NCI-H345 treated with DMSO at 0.1 percent for 48 hours (cell line): ENCODE measurements at regions not wholly inside any gene's neighbourhood (a gene's known extent, or its start where the extent isn't known, plus 50 kb on each side); places are given as distances from the start of the nearest gene placed in this dataset.

Experiments
- DNase-seq: peaks from one replicate; lab custom pipeline; 2025; ENCODE audit not compliant: unreplicated experiment; lab: John Stamatoyannopoulos, UW

DNA sequence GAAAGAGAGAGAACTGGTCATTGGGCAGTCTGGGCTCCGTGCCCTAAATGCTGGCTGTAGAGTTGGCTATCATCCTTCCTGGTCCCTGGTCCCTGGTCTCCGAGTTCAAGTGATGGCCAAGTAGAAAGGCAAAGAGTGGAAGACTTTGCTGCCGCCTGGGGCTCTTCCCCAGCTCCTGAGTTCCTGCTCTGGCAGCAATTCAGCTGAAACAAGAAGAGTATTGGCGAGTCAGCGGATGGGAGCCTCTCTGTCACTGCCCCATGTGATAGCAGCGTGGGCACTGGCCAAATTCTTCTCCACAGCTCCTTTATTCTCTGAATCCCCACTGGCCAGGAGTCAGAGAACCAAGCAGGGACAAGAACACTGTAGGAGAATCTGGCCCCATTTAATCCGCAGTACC, 351.0 kb upstream of the POU3F3 start:
- DNase-seq, result no peak

DNA sequence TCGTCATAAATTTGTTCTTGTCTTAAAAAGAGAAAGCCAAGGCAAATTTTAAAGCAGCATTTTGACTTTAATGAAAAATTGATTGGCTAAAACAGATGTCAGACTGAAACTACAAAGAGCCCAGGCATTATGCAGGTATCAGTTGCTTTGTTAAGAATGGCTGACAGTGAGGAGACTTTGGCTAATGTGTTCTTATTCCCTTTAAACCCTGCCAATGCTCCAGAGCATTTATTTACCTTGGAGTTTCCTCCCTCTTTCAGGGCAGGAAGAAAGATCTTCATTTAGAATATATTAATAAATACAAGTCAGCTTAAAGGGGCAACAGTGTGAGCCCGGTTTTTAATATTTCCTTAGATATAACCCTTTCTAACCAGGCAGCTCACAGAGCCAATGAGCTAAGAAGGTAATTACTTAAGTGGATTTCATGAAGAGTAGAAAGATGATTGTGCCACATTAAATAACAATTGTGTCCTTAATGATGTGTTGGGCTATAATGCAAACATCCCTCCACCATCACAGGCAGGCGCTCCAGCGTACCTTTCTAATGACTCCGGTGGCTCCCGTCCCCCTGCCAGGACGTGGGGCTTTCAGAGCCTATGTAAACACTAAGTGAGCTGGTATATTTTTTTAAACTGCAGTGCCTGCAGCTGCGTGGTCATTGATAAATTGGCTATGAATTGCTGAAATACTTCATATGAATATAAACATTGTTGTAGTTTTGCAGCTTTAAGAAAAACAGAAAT, 349.4 kb upstream of the POU3F3 start:
- peak; percentile 77 for DNase-seq

DNA sequence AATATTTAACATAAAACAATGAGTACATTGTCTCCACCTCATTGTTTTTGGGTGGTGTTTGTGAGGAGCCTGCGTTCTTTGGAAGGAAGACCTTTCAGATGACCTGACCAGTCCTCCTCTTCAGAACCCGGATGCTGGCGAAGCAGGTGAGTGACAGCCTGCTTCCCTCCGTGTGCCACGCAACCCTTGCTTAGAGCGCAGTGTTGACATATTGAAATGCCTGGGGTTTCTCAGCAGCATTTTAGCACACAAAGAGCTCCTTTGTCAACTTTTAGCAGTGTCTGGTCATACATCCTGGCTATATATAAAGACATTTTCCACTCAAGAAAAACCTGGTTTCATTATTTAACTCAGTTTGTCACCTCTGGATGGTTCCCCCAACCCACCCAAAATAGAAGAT, 335.7 kb upstream of the POU3F3 start:
- no peak for DNase-seq

DNA sequence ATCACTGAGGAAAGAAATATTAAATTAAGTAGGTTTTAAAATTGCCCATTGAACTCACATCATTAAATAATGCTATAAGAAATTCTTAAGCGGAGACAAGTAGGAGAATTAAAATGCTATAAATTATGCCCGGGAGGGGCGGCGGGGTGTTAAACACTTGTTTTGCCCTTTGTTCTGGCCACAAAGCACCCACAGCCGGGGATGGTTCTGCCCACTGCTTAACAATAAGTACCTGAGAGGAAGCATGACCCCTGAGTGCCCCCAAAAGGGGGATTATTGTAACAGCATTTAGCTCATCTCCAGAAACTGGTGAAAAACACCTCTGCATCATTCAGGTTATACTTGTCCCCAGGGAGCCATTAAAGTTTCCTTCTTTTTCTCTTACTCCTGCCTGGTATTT, 332.7 kb upstream of the POU3F3 start:
- no peak for DNase-seq

DNA sequence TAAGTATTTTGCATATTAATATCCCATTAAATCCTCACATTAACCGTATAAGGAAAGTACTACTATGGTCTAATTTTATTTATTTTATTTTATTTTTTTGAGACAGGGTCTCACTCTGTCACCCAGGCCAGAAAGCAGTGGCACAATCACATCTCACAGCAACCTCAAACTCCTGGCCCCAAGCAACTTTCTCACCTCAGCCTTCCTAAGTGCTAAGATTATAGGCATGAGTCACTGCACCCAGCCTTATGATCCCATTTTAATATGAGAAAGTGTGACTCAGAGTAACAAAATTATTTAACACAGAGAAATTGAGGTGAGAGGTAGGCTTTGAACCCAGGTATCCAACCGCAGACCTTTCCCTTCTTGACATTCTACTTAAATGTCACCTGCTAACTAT, 330.0 kb upstream of the POU3F3 start:
- DNase-seq, result no peak

DNA sequence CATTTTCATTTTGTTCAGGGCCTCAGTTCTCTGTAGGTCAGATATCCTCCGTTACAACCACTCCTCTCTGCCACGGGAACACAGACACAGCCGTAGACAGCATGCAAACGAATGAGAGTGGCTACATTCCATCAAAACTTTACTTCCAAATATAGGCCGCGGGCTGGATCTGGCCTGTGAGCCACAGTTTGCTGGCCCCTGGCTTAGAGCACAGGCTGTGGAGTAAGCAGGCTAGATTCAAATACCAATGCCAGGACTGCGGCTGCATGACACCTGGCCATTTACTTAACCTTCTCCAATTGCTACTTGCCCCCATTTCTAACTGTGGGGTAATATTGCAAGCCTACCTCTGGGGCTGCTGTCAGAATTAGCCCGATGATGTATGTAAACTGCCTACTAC, 325.8 kb upstream of the POU3F3 start:
- no peak for DNase-seq

DNA sequence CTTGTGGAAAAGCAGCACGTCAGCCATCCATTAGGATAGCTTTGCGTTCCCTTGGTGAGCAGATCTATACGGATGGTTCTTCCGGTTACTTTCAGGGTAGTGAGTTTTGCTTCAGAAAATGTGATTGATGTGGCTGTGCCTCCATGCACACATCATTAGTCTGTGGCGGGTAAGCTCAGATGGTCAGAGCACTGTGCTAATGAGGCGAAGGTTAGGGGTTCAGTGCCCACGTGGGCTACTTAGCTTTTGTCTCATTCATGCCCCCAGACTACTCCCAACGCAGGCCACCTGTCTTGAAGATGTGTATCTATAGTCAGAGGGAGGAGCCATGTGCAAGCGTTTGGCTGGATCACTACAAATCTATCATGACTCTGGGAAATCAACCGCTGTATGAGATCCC, 322.8 kb upstream of the POU3F3 start:
- DNase-seq, result no peak

DNA sequence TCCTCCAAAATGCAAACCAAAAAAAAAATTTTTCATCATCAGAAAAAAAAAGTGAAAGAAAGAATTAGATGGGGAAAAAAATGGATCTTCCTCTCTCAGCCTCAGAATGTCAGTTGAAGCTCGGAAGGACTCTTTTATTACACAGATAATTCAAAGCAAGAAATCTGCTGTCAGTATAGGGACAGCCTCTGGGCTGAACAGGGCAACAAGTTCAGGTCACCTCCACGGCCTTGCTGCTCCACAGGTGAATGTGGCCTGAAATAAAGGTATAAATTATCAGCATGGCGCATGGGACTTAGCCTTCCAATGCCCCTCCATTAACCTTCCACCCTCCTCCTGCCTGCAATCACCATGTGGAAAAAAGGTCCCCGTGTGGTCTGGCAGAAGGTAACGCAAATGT, 316.8 kb upstream of the POU3F3 start:
- no peak for DNase-seq

DNA sequence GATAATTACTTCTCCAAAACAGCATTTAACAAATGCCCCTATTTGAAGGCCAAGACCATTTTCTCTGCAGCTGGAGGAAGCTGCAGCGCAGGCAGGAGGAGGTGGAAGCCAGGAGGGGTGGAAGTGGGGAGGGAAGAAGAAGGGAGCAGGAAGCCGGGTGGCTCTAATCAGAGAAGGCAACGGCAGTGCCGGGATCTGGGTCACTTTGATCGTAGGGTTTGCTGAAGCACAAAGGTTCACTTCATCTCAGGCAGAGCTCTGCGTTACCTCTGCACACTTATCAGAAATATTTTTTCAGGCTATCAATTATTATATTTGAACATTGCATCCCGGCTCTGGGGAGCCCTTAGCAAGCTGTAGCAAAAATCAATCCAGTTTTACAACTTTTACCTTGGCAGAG, 315.8 kb upstream of the POU3F3 start:
- no peak for DNase-seq

DNA sequence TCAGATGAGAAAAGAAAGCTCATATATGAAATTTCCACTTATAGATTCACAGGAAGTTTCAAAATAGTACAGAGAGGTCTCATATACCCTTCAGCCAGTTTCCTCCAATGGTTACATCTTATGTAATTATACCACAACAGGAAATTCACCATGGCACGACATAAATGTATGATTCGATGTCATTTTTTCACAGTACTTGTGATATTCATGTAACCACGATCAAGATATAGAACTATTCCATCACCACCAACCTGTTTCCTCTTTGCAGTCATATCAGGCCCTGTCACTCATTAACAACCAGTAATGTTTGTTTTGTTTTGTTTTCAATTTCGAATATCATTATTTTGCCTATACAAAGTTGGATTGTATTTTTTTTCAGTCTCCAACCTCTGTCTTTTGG, 314.3 kb upstream of the POU3F3 start:
- no peak for DNase-seq

DNA sequence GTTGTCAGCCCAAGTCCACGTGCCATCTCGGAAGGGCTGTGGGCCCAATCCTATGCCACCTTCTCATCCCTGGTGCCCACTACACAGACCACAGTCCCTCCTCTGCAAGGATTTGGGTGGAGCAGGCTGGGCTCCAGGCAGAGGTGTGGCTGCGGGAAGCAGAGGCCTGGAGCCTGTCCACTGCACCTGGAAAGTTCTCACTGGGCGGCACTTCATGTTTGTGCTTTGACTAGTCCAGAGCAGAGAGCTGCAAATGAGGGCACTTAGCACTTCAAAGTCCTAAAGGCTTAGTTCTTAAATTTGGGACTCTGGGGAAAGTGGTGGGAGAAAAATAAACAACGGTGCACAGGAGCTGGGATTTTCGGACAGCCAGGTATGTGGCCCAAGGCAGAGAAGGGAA, 308.9 kb upstream of the POU3F3 start:
- no peak for DNase-seq

DNA sequence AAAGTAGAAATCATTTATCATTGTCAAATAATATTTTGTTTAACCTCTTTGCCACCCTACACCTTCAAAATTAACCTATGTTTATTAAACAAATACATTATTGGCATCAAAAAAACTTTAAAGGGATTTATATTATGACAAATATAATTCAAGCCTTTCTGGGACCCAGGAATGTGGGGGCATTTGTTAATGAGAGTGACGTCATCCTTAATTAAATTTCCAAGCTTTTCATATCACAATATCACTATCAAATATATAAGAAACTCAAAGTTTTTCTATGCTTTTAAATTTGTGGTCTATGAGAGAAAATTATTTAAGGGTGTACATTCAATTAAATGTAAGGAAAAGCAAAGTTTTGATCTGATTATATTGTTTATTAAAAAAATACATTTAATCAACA, 307.4 kb upstream of the POU3F3 start:
- no peak for DNase-seq

DNA sequence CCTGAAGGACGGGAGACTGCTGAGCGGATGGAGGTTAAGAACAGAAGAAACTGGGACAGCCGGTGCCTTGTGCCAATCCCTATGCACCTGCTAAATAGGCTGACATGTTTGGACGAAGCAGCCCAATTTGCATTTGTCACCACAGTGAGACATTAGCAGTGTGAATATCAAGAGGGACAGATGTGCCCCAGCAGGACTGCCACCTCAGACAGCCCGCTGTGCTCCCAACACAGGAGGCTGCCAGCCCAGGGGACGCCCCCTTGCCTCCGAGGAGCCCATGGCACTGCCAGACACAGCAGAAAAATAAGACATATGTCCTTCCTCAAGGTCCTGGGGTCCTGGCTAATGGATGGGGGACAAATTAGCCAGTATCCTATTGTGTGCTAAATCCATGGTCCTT, 306.7 kb upstream of the POU3F3 start:
- peak; percentile 62 for DNase-seq

DNA sequence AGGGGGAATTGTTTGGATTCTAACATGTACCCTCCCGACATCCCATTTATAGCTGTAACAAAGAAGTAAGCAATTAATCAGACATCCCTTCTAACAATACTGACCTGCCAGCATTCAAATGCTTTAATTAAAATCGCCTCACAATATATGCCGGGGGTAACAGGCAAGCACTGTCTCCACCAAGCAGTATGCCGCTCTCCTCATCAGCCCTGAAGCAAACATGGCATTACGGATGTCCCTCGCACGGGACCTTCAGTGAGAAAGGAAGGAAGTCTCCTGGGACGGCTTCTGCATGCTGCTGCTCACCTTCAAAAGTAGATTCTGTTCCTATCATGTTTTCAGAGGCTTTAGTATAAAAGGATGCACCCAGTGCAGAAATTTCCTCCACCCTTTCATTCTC, 292.7 kb upstream of the POU3F3 start:
- no peak for DNase-seq

DNA sequence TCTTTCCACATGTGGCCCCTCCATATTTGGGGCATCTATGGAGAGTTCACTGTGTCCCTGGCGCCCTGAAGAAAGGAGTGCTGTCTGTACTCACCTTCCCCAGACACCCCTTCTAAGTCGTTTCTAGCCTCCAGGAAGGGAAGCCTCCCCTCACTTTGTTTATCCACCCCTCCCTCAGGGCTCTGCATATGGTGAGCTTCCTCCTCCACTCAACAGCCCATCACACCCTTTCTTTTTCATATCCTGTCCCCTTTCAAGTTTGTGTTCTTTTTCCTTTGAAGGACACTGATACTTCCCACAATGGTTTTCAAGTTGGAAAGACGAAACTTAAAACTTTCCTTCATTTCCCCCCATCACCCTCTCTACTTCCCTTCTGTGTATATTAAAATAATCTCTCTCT, 291.4 kb upstream of the POU3F3 start:
- DNase-seq, result no peak

DNA sequence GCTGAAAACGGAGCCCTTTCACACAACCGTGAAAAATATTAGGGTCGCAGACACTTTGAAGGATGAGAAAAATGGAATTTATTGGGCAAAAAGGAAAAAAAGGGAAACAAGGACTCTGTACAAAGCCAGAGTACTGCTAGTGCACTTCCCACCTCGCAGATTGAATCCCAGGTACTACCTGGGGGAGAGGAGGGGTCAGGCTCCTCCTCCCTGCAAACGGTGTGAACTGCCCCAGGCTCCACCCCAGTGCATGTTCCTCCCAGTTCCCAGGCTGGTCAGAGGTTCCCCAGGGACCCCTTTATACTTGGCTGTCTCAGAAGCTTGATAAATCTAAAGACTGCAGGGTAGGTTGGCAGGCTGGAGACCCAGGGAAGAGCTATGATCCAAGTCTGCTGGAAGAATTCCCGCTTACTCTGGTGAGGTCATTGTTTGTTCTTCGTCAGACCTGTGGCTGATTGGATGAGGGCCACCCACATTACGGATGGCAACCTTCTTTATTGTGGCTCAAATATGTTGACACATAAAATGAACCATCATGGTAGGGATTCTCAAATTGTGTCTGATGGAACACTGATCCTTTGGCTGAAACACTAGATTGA, 290.4 kb upstream of the POU3F3 start:
- no peak for DNase-seq

DNA sequence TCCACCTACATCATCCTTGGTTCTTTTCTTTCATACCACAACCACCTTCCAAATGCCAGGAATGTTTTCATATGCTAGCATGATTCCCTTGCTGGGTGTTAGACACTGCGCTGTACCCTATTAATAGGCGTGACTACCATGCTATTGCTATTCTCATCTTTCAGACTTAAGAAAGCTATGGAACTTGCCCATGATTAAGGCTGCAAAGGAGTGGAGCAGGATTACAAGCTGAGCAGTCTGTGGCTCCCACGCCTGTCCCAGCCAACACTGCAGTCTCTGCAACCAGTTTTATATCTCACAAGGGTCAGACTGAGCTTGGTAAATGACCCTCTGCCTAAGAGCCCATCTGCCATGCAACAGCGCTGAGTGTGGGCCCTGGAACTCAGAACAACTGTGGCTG, 285.7 kb upstream of the POU3F3 start:
- no peak for DNase-seq

DNA sequence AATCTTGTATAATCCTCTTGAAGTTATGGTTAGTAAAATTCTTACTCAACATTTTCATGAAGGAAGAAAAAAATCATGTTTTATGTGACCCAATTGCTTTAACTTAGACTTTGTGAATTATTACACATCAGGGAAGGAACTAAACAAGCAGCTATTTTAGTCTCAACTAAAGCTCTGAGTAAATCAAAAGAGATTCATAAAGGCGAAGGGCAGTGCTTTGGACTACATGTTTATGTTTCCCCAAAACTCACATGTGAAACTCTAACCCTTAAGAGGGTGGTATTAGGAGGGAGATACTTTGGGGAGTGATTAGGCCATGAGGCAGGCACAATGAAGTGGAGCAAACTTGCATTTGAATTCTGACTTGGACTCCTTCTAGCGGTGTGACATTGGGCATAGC, 283.7 kb upstream of the POU3F3 start:
- DNase-seq, result no peak

DNA sequence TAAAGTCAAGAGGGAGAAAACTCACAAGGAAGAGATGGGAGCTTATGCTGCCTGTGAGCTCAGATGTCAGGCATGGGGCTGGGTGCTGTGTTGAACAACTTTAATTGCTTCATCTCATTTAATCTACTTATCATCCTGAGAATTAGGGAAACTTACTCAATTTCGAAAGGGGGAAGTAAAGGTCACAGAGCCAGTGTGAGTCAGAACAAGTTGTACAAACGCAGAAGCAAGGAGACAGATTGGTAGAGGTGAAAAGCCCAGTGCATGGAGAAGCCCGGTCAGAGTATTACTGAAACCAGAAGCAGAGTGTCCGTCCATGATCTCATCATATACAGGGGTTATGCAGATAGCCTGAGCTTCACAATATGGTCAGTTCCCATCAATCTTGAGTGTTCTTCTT, 281.1 kb upstream of the POU3F3 start:
- no peak for DNase-seq

DNA sequence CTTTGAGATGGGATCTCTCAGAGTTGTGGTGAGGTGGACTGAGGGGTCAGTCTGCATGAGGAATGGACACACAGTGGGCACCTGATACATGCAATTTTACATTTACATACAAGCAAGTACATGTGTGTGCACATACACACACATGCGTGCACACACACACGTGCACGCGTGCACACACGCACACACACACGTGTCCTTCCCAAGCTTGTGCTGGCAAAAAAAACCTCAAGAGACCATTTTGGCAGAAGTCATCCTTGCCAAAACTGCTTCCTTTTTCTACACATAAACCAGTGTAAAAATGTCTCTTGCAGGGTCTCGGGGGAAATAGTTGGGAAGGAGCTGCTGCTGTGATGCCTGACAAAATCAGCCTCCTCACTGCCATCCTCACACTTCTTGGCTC, 279.5 kb upstream of the POU3F3 start:
- DNase-seq, result no peak

DNA sequence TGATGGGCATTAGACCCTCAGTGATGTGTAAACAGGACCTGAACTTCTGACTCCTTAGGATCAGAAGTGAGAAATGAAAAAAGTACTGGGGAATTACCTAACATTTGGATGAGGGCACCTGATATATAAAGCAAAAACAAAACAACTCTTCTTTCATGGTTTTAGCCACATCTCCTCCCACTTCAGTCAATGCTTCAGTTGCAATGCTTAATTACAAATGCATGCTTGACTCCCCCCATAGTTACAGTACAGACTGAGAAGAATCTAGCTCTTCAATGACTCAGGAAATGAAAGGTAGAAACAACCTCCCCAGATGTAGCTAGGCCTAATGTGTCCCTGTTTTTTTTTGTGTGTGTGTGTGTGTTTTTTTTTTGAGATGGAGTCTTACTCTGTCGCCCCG, 276.8 kb upstream of the POU3F3 start:
- no peak for DNase-seq

DNA sequence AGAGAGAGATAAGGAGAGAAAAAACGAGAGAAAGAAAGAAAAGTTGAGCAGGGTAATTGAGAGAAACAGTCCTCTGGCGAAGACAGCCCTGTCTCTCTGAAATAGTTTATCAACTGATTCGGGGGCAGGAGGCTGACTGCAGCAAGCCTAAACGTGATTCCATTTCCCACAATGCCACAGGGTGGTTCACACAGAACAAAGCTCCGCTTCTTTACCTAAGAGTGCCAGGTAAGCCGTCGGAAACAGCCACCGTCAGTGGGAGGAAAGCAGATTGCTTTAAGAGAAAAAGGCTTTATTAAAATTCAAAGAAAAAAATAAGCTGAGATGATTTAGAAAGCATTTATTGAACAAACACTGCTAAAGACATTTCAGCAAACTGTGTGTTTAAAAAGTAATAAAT, 271.4 kb upstream of the POU3F3 start:
- DNase-seq, result no peak

DNA sequence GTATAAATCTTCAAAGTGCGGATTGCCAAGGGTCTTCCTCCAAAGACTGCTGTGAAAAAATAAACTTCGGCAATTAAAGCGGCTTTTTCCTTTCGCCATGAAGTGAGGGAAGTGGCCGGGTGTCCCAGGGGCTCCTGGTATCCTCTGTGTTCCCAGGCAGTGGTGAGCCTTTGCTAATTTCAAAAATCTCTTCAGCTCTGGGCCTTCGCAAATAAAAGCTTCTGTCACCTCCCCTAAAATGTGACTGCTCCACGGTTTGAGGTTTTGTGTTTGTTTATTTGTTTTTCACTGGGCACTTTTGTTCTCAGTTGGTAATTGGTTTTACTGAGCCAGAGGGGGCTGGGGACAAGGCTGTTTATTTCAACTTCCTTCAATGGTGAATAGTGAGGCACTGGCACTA, 270.1 kb upstream of the POU3F3 start:
- no peak for DNase-seq
